ENCODE measurements at regions not wholly inside any gene's neighbourhood (a gene's known extent, or its start where the extent isn't known, plus 50 kb on each side); places are given as distances from the start of the nearest gene placed in this dataset.

DNA sequence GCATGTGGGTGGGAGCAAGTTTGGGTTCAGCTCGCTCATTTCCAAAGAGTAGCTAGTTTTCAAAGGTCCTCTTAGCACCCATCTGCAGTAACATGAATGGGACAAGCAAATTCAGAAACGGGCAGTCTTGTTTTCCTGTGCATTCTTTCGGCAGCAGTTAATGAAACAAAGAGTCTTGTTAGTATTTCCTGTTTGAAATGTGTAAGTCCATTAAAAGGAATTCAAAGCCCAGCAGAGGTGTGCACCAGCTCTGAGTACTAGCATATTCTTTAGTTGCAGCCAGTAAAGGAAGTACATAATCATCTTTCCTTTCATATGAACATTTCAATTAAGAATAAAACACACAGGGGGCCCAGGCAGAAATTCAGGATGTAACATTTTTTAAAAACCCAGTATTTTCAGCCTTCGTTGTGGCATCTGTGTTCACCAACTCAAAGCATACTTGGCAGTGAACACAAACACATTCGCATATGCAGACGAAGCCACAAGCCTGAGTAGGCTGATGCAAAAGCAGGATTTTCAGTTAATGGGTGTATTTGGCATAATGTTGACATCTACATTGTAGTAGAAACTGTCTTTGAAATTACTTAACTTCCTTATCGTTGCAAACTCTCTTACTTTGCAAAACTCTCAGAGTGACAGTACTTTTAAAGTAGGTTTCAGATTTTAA is 570.0 kb upstream of the FLRT2 start:
- CTCF ChIA-PET = no interaction called here
- H3K36me3 Mint-ChIP-seq (ENCODE audit: insufficient read depth, unreplicated experiment) = no peaks in the 10 kb centered on the region
- no peak overlapping the region for H3K27ac Mint-ChIP-seq (ENCODE audit: unreplicated experiment)
- intact Hi-C loops (cut with micrococcal nuclease; ENCODE audit: unreplicated experiment) = no loop called here
- Histone ChIP-seq H3K9me3 (no peaks in the 10 kb centered on the region), H3K27me3 (replicated peaks; ENCODE audit: control insufficient read depth, insufficient read depth, low read length) (no peaks in the 10 kb centered on the region; the same call in 1 of the 2 replicates), H3K4me3 (ENCODE audit: low read depth, low read length) (no peak overlapping the region), H3K4me1 (no peaks in the 10 kb centered on the region), H3K36me3 (ENCODE audit: control insufficient read depth, insufficient read depth, low read length) (no peaks in the 10 kb centered on the region)
- DNase-seq = no peak
- POLR2A ChIA-PET = no interaction called here
- TF ChIP-seq, protein P1, sequence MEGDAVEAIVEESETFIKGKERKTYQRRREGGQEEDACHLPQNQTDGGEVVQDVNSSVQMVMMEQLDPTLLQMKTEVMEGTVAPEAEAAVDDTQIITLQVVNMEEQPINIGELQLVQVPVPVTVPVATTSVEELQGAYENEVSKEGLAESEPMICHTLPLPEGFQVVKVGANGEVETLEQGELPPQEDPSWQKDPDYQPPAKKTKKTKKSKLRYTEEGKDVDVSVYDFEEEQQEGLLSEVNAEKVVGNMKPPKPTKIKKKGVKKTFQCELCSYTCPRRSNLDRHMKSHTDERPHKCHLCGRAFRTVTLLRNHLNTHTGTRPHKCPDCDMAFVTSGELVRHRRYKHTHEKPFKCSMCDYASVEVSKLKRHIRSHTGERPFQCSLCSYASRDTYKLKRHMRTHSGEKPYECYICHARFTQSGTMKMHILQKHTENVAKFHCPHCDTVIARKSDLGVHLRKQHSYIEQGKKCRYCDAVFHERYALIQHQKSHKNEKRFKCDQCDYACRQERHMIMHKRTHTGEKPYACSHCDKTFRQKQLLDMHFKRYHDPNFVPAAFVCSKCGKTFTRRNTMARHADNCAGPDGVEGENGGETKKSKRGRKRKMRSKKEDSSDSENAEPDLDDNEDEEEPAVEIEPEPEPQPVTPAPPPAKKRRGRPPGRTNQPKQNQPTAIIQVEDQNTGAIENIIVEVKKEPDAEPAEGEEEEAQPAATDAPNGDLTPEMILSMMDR (IDR thresholded peaks at IDR 0.05; ENCODE audit: insufficient read depth in 1 of 2, low read depth in 1 of 2, low read length in 1 of 2, severe bottlenecking in 1 of 2, unreplicated experiment in 1 of 2) = no peak
- H3K9me3 Mint-ChIP-seq (ENCODE audit: unreplicated experiment) = no peaks in the 10 kb centered on the region
- H3K4me3 Mint-ChIP-seq (ENCODE audit: unreplicated experiment) = no peak overlapping the region
- BruUV-seq (replicated peaks) = no TSS peak
- no peaks in the 10 kb centered on the region for H3K4me1 Mint-ChIP-seq (ENCODE audit: low read depth, unreplicated experiment)
- peaks cover 14% of the 10 kb centered on the region for H3K27me3 Mint-ChIP-seq (ENCODE audit: insufficient read depth, unreplicated experiment)

DNA sequence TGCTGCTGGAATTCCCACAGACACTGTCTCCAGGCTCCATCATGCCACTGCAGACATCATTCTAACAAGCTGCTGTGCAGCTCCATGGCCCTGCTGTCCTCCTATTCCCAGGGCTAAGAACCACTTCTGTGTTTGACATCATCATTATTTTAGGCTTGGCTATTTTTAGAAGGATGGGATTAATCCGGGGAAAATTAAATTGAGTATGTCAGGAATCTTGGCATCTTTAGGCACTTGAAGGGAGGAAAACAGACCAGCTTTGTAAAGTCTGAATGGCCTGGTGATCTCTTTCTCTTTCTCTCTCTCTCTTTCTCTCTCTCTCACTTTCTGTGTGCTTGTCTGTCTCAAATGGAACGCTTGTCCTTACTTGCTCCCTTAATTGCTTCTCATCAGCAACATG is 568.3 kb upstream of the FLRT2 start:
- no peaks in the 10 kb centered on the region for H3K9me3 ChIP-seq
- no peak overlapping the region for H3K27ac Mint-ChIP-seq (ENCODE audit: unreplicated experiment)

DNA sequence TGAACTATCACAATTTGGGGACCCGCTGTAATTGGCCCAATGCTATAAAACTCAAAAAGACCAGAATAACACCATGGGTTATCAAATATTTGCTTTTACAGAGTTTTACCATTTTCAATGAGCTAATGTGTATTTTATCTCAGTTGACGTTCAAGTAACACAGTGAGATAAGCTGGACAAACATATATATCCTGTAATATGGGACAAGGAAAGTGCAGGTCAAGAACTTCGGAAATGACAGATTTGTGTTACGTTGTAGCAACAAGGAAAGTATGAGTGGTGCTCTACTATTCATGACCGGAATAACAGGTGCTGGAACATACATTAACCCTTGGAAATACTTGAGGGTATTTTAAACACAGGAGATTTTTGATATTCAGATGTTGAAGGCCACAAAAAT is 566.4 kb upstream of the FLRT2 start:
- CTCF ChIA-PET = no interaction called here
- no peak overlapping the region for H3K27ac Mint-ChIP-seq (ENCODE audit: unreplicated experiment)
- H3K4me1 Mint-ChIP-seq (ENCODE audit: low read depth, unreplicated experiment) = no peaks in the 10 kb centered on the region
- peaks cover 7% of the 10 kb centered on the region for H3K27me3 Mint-ChIP-seq (ENCODE audit: insufficient read depth, unreplicated experiment)
- Histone ChIP-seq H3K9me3 (no peaks in the 10 kb centered on the region), H3K4me1 (no peaks in the 10 kb centered on the region), H3K27me3 (replicated peaks; ENCODE audit: control insufficient read depth, insufficient read depth, low read length) (no peaks in the 10 kb centered on the region; the same call in 1 of the 2 replicates), H3K36me3 (ENCODE audit: control insufficient read depth, insufficient read depth, low read length) (no peaks in the 10 kb centered on the region), H3K4me3 (ENCODE audit: low read depth, low read length) (no peak overlapping the region)
- H3K36me3 Mint-ChIP-seq (ENCODE audit: insufficient read depth, unreplicated experiment) = no peaks in the 10 kb centered on the region
- no peaks in the 10 kb centered on the region for H3K9me3 Mint-ChIP-seq (ENCODE audit: unreplicated experiment)
- TF ChIP-seq, protein P1 (IDR thresholded peaks at IDR 0.05; ENCODE audit: insufficient read depth in 1 of 2, low read depth in 1 of 2, low read length in 1 of 2, severe bottlenecking in 1 of 2, unreplicated experiment in 1 of 2) = no peak
- POLR2A ChIA-PET = no interaction called here
- no TSS peak for BruUV-seq (replicated peaks)
- DNase-seq = no peak
- intact Hi-C loops (cut with micrococcal nuclease; ENCODE audit: unreplicated experiment) = no loop called here
- no peak overlapping the region for H3K4me3 Mint-ChIP-seq (ENCODE audit: unreplicated experiment)

More for the DNA sequence above, 568.3 kb upstream of the FLRT2 start:
- Mint-ChIP-seq H3K4me3 (ENCODE audit: unreplicated experiment) (no peak overlapping the region), H3K27me3 (ENCODE audit: insufficient read depth, unreplicated experiment) (peaks cover 11% of the 10 kb centered on the region), H3K36me3 (ENCODE audit: insufficient read depth, unreplicated experiment) (no peaks in the 10 kb centered on the region), H3K4me1 (ENCODE audit: low read depth, unreplicated experiment) (no peaks in the 10 kb centered on the region), H3K9me3 (ENCODE audit: unreplicated experiment) (no peaks in the 10 kb centered on the region)
- POLR2A ChIA-PET = no interaction called here
- Histone ChIP-seq H3K4me3 (ENCODE audit: low read depth, low read length) (no peak overlapping the region), H3K36me3 (ENCODE audit: control insufficient read depth, insufficient read depth, low read length) (no peaks in the 10 kb centered on the region), H3K27me3 (replicated peaks; ENCODE audit: control insufficient read depth, insufficient read depth, low read length) (no peaks in the 10 kb centered on the region; the same call in 1 of the 2 replicates), H3K4me1 (no peaks in the 10 kb centered on the region)
- TF ChIP-seq, protein P1 (IDR thresholded peaks at IDR 0.05; ENCODE audit: insufficient read depth in 1 of 2, low read depth in 1 of 2, low read length in 1 of 2, severe bottlenecking in 1 of 2, unreplicated experiment in 1 of 2) = no peak
- DNase-seq = no peak
- BruUV-seq (replicated peaks) = no TSS peak
- CTCF ChIA-PET = no interaction called here
- intact Hi-C loops (cut with micrococcal nuclease; ENCODE audit: unreplicated experiment) = no loop called here

All from Caco-2 (cell line).